ENCODE measurements at regions not wholly inside any gene's neighbourhood (a gene's known extent, or its start where the extent isn't known, plus 50 kb on each side); places are given as distances from the start of the nearest gene placed in this dataset.

DNA sequence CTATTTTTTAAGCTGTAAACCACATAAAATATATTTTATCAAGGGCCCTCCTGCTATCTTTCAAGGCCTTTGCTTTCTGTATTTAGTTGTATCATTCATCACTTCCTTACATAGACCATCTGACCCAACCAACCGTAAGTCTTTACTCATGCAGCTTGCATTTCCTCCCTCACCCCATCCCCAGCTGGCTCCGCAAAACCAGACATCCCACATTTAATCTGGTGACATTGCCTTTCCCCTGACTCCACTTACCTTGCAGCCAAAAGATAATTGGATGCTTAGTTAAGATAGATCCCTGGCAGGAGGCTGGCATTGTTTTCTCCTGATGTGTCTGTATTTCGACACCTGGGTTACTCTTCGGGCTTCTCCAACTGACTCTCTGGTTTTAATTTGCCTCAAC, 183.7 kb upstream of the LDB2 start:
- no peak for TF ChIP-seq EZH2 (IDR thresholded peaks at IDR 0.05; ENCODE audit: low read length, missing control alignments)
- TF ChIP-seq, protein P1, sequence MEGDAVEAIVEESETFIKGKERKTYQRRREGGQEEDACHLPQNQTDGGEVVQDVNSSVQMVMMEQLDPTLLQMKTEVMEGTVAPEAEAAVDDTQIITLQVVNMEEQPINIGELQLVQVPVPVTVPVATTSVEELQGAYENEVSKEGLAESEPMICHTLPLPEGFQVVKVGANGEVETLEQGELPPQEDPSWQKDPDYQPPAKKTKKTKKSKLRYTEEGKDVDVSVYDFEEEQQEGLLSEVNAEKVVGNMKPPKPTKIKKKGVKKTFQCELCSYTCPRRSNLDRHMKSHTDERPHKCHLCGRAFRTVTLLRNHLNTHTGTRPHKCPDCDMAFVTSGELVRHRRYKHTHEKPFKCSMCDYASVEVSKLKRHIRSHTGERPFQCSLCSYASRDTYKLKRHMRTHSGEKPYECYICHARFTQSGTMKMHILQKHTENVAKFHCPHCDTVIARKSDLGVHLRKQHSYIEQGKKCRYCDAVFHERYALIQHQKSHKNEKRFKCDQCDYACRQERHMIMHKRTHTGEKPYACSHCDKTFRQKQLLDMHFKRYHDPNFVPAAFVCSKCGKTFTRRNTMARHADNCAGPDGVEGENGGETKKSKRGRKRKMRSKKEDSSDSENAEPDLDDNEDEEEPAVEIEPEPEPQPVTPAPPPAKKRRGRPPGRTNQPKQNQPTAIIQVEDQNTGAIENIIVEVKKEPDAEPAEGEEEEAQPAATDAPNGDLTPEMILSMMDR (conservative IDR thresholded peaks at IDR 0.05 in 1 of 2, IDR thresholded peaks at IDR 0.05 in 1 of 2; ENCODE audit: low read depth in 1 of 2, low read length in 2 of 2) = no peak
